Cardiac muscle cell (in vitro differentiated cells and primary cell): ENCODE measurements at regions not wholly inside any gene's neighbourhood (a gene's known extent, or its start where the extent isn't known, plus 50 kb on each side); places are given as distances from the start of the nearest gene placed in this dataset.
"Not testable (repeated sequence)": the region's sequence is repeated elsewhere in the genome, so short reads cannot be mapped to it uniquely, and the experiment has no call there.

Source experiments
- DNase-seq, 2 donors: peaks; one replicate each; pipeline versions ENCODE4 v3.0.0 to v3.0.0-alpha.2; 2010 to 2017; ENCODE audit warnings: low read depth in 1 of 2, low spot score in 1 of 2
- H3K27ac ChIP-seq: fragments of 200-600 bp; sonication (generic); 2 replicates; pipeline ENCODE4 v1.5.1; 2016
- H3K27me3 ChIP-seq: fragments of 200-600 bp; sonication (generic); 2 replicates; pipeline ENCODE4 v1.6.0; 2016; ENCODE audit warnings: control low read depth
- H3K36me3 ChIP-seq: fragments of 200-600 bp; sonication (generic); 2 replicates; pipeline ENCODE4 v1.5.1; 2016; ENCODE audit warnings: control low read depth
- H3K4me1 ChIP-seq: fragments of 200-600 bp; sonication (generic); 2 replicates; pipeline ENCODE4 v1.8.1; 2017; ENCODE audit warnings: low read depth, mild to moderate bottlenecking, mixed run types
- H3K4me3 ChIP-seq: fragments of 200-600 bp; sonication (generic); 2 replicates; pipeline ENCODE4 v1.5.1; 2016; ENCODE audit warnings: mild to moderate bottlenecking
- H3K9me3 ChIP-seq: fragments of 200-600 bp; sonication (generic); 2 replicates; pipeline ENCODE4 v1.5.1; 2017; ENCODE audit warnings: low read depth, mild to moderate bottlenecking, control low read depth
- CTCF ChIP-seq: IDR thresholded peaks from 2 replicates; pipeline ENCODE4 v1.5.1; 2012; ENCODE audit warnings: low read depth, mild to moderate bottlenecking, low read length

- H3K4me1 ChIP-seq: no peaks in the 10 kb centered on the region
- no peaks in the 10 kb centered on the region for H3K36me3 ChIP-seq
- no peak for DNase-seq
- no peaks in the 10 kb centered on the region for H3K9me3 ChIP-seq
- H3K27ac ChIP-seq: no peak overlapping the region
- peaks cover 6% of the 10 kb centered on the region for H3K27me3 ChIP-seq
- H3K4me3 ChIP-seq: no peak overlapping the region
- TF ChIP-seq CTCF: no peak
These were observed 142.4 kb downstream of the GLUL start for GRCh38 chr1:182249201-182249676.

GRCh38 chr1:182248721-182249120, 142.9 kb downstream of the GLUL start:
- H3K36me3 ChIP-seq: no peaks in the 10 kb centered on the region
- DNase-seq: no peak
- H3K4me1 ChIP-seq: no peaks in the 10 kb centered on the region
- H3K4me3 ChIP-seq: no peak overlapping the region
- TF ChIP-seq CTCF: no peak
- no peak overlapping the region for H3K27ac ChIP-seq
- peaks cover 9% of the 10 kb centered on the region for H3K27me3 ChIP-seq
- no peaks in the 10 kb centered on the region for H3K9me3 ChIP-seq

- not testable (repeated sequence) for H3K9me3 ChIP-seq, H3K27ac ChIP-seq, H3K4me3 ChIP-seq, H3K36me3 ChIP-seq, DNase-seq, H3K4me1 ChIP-seq
- peaks cover 13% of the 10 kb centered on the region for H3K27me3 ChIP-seq
These were observed 143.8 kb downstream of the GLUL start for GRCh38 chr1:182247813-182248212.

GRCh38 chr1:182246783-182247182, 144.8 kb downstream of the GLUL start:
- Histone ChIP-seq H3K4me3 (no peak overlapping the region), H3K27ac (no peak overlapping the region), H3K4me1 (no peaks in the 10 kb centered on the region), H3K27me3 (peaks cover 23% of the 10 kb centered on the region), H3K9me3 (no peaks in the 10 kb centered on the region), H3K36me3 (no peaks in the 10 kb centered on the region)
- no peak for TF ChIP-seq CTCF
- DNase-seq: no peak

- Histone ChIP-seq H3K4me3 (no peak overlapping the region), H3K27me3 (peaks cover 37% of the 10 kb centered on the region)
These were observed 146.6 kb downstream of the GLUL start for GRCh38 chr1:182245040-182245439.

GRCh38 chr1:182244451-182244850, 147.1 kb downstream of the GLUL start:
- Histone ChIP-seq H3K4me3 (no peak overlapping the region), H3K27me3 (peaks cover 41% of the 10 kb centered on the region), H3K4me1 (no peaks in the 10 kb centered on the region), H3K36me3 (no peaks in the 10 kb centered on the region), H3K27ac (no peak overlapping the region), H3K9me3 (no peaks in the 10 kb centered on the region)
- TF ChIP-seq CTCF: no peak
- no peak for DNase-seq

More at GRCh38 chr1:182245040-182245439, 146.6 kb downstream of the GLUL start:
- no peak for DNase-seq
- Histone ChIP-seq H3K4me1 (no peaks in the 10 kb centered on the region), H3K36me3 (no peaks in the 10 kb centered on the region), H3K9me3 (no peaks in the 10 kb centered on the region), H3K27ac (no peak overlapping the region)
- no peak for TF ChIP-seq CTCF
